Lung (tissue), 11 donors: ENCODE measurements at regions not wholly inside any gene's neighbourhood (a gene's known extent, or its start where the extent isn't known, plus 50 kb on each side); places are given as distances from the start of the nearest gene placed in this dataset.

Source experiments
- ATAC-seq: fragments of 200-7000 bp; cut with Tn5 transposase; one replicate; pipeline ENCODE4 v1.9.1; 2020; ENCODE audit warnings: moderate number of reproducible peaks; ENCODE audit not compliant: insufficient read depth, low FRiP score
- DNase-seq, 3 donors: peaks; one replicate each; pipeline ENCODE4 v3.0.0-alpha.2; 2013 to 2017
- H3K27ac ChIP-seq, 2 donors: one replicate each; pipeline ENCODE4 v1.5.1; 2013; ENCODE audit warnings: mild to moderate bottlenecking in 2 of 2, moderate library complexity in 2 of 2, control low read depth in 1 of 2, inconsistent platforms in 1 of 2, low read depth in 1 of 2, low read length in 1 of 2
- H3K27me3 ChIP-seq, 3 donors: one replicate each; pipeline ENCODE4 v1.5.1; 2013; ENCODE audit warnings: low read length in 2 of 3; ENCODE audit not compliant: control insufficient read depth in 3 of 3, insufficient read depth in 3 of 3
- H3K36me3 ChIP-seq, 4 donors: one replicate each; pipeline ENCODE4 v1.5.1; 2013; ENCODE audit warnings: low read length in 4 of 4, mild to moderate bottlenecking in 1 of 4, moderate library complexity in 1 of 4; ENCODE audit not compliant: control insufficient read depth in 4 of 4, insufficient read depth in 4 of 4
- H3K4me1 ChIP-seq, 5 donors: one replicate each; pipeline ENCODE4 v1.5.1; 2013; ENCODE audit warnings: low read length in 5 of 5, mild to moderate bottlenecking in 2 of 5, moderate library complexity in 1 of 5; ENCODE audit not compliant: control insufficient read depth in 5 of 5, insufficient read depth in 5 of 5
- H3K4me3 ChIP-seq: one replicate; pipeline ENCODE4 v1.5.1; 2013; ENCODE audit warnings: mild to moderate bottlenecking, control low read depth, moderate library complexity
- H3K9ac ChIP-seq, 2 donors: one replicate each; pipeline ENCODE4 v1.5.1; 2013; ENCODE audit warnings: low read length in 2 of 2, control low read depth in 1 of 2; ENCODE audit not compliant: insufficient read depth in 1 of 2
- H3K9me3 ChIP-seq, 4 donors: one replicate each; pipeline ENCODE4 v1.5.1; 2013; ENCODE audit warnings: low read length in 3 of 4, mild to moderate bottlenecking in 1 of 4, moderate library complexity in 1 of 4; ENCODE audit not compliant: control insufficient read depth in 4 of 4, insufficient read depth in 3 of 4
- WGBS, 2 donors: extraction: QIAGEN DNeasy Blood & Tissue Kit; methylation state at CpG; one replicate each; pipeline ENCODE4 v1.1.7; 2013; 5-methylcytosine and 5-hydroxymethylcytosine counted together
- TF ChIP-seq, protein P1 (sequence below): IDR thresholded peaks from 2 replicates; pipeline ENCODE4 v1.5.1; 2012; ENCODE audit warnings: mild to moderate bottlenecking; ENCODE audit errors: control extremely low read depth, extremely low read depth
- donor health status: control.
- donor health status: control.
- donor health status: Bipolar disorder and iron deficiency.
- donor health status: healthy.
- donor health status: DM: yes; HTN: yes; CAD: no.

- Histone ChIP-seq H3K27me3 (no peaks in the 10 kb centered on the region), H3K4me3 (no peak overlapping the region), H3K9me3 (no peaks in the 10 kb centered on the region), H3K27ac (no peak overlapping the region), H3K9ac (no peak overlapping the region), H3K36me3 (no peaks in the 10 kb centered on the region), H3K4me1 (no peaks in the 10 kb centered on the region)
- WGBS, 2 donors, result 84 to 86% methylated on average over 2 of the region's 2 CpGs
- DNase-seq (no peak), ATAC-seq (no peak)
- TF ChIP-seq, protein P1, sequence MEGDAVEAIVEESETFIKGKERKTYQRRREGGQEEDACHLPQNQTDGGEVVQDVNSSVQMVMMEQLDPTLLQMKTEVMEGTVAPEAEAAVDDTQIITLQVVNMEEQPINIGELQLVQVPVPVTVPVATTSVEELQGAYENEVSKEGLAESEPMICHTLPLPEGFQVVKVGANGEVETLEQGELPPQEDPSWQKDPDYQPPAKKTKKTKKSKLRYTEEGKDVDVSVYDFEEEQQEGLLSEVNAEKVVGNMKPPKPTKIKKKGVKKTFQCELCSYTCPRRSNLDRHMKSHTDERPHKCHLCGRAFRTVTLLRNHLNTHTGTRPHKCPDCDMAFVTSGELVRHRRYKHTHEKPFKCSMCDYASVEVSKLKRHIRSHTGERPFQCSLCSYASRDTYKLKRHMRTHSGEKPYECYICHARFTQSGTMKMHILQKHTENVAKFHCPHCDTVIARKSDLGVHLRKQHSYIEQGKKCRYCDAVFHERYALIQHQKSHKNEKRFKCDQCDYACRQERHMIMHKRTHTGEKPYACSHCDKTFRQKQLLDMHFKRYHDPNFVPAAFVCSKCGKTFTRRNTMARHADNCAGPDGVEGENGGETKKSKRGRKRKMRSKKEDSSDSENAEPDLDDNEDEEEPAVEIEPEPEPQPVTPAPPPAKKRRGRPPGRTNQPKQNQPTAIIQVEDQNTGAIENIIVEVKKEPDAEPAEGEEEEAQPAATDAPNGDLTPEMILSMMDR, result no peak
Measured at GRCh38 chr6:153673750-153674149, 365.3 kb upstream of the OPRM1 start.

DNA sequence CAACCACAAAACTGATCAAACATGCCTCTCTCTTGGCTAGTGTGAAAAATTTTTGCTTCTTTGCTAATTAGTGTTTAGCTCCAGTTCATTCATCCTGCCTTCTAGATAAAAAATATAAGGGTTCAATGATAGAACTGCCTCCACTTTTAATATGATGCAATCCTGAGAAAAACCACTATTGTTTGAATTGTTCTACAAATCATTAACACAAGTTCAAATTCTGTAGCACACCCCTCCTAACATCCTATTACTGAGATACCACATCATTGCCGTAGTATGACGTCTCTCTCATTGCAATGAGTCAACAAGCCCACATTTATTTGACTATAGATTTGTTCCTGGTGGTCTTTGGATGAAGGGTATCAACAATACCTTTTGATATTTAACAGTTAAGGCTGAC lies 365.8 kb upstream of the OPRM1 start:
- TF ChIP-seq, protein P1, result no peak
- DNase-seq (no peak), ATAC-seq (no peak)
- no peaks in the 10 kb centered on the region for H3K27me3 ChIP-seq
- no peaks in the 10 kb centered on the region for H3K9me3 ChIP-seq
- H3K9ac ChIP-seq, result no peak overlapping the region
- no peaks in the 10 kb centered on the region for H3K4me1 ChIP-seq
- WGBS, 2 donors, result 65 to 72% methylated on average over 2 of the region's 2 CpGs
- H3K36me3 ChIP-seq, result no peaks in the 10 kb centered on the region
- no peak overlapping the region for H3K27ac ChIP-seq
- H3K4me3 ChIP-seq, result no peak overlapping the region

GRCh38 chr6:153670403-153671026 lies 368.5 kb upstream of the OPRM1 start:
- Histone ChIP-seq H3K27me3 (no peaks in the 10 kb centered on the region), H3K4me3 (no peak overlapping the region), H3K9ac (no peak overlapping the region), H3K9me3 (no peaks in the 10 kb centered on the region), H3K36me3 (no peaks in the 10 kb centered on the region), H3K4me1 (no peaks in the 10 kb centered on the region), H3K27ac (no peak overlapping the region)
- TF ChIP-seq, protein P1, result no peak
- no peak for ATAC-seq
- DNase-seq, result no peak
- WGBS, 2 donors, result 90 to 95% methylated on average over 4 of the region's 4 CpGs

- Histone ChIP-seq H3K4me1 (no peaks in the 10 kb centered on the region), H3K9ac (no peak overlapping the region), H3K27ac (no peak overlapping the region), H3K36me3 (no peaks in the 10 kb centered on the region), H3K9me3 (no peaks in the 10 kb centered on the region), H3K4me3 (no peak overlapping the region), H3K27me3 (no peaks in the 10 kb centered on the region)
- no peak for ATAC-seq
- no peak for DNase-seq
- 94 to 96% methylated on average over 1 of the region's 1 CpG for WGBS, 2 donors
- TF ChIP-seq, protein P1, result no peak
Measured at GRCh38 chr6:153668758-153669157, 370.3 kb upstream of the OPRM1 start.
